MM.1S (cell line): ENCODE measurements at regions not wholly inside any gene's neighbourhood (a gene's known extent, or its start where the extent isn't known, plus 50 kb on each side); places are given as distances from the start of the nearest gene placed in this dataset.

Experiments used
- EZH2 ChIP-seq: fragments of 300-600 bp; sonication (generic); optimal IDR thresholded peaks from 2 replicates; pipeline ENCODE3; 2017; ENCODE audit warnings: low read depth, mild to moderate bottlenecking, antibody characterized with exemption, low read length, mixed read lengths
- TF ChIP-seq, protein P1 (sequence below): fragments of 300-600 bp; sonication (generic); IDR thresholded peaks from 2 replicates; pipeline ENCODE4 v1.5.1; 2016; ENCODE audit warnings: antibody characterized with exemption, low read length, mixed read lengths

DNA sequence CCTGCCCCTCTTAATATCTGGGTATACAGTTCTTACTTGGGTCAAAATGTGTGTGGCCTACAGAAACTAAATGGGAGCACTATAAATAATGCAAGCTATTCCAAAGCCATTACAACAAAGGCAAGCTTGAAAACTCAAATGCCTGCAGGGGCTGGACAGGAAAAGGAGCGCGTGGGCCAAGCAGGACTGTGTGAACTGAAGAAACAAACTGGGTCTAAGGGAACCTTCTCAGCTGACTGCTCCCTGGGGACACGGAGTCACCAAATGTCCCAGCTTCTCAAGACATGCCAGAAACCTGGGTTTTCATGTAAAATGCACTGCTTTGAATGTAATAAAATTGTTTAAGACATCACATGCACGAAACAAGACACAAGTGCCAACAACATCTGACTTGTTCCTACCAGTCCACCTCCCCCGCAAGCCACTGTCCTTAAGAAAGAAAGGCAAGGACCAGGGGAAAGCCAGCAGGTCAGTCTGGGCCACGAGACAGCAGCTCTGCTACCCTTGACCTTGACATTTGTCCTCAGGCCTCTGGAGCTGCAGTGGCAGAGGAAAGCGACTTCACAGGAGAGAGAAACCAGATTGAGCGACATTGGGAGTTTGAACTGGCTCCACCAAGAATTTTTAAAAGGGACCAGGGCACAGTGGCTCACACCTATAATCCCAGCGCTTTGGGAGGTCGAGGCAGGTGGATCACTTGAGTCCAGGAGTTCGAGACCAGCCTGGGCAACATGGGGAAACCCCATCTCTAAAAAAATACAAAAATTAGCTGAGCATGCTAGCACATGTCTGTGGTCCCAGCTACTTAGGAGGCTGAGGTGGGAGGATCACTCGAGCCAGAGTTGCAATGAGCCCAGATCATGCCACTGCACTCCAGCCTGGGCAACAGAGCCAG, 89.7 kb upstream of the SH3BP4 start:
- TF ChIP-seq, protein P1, sequence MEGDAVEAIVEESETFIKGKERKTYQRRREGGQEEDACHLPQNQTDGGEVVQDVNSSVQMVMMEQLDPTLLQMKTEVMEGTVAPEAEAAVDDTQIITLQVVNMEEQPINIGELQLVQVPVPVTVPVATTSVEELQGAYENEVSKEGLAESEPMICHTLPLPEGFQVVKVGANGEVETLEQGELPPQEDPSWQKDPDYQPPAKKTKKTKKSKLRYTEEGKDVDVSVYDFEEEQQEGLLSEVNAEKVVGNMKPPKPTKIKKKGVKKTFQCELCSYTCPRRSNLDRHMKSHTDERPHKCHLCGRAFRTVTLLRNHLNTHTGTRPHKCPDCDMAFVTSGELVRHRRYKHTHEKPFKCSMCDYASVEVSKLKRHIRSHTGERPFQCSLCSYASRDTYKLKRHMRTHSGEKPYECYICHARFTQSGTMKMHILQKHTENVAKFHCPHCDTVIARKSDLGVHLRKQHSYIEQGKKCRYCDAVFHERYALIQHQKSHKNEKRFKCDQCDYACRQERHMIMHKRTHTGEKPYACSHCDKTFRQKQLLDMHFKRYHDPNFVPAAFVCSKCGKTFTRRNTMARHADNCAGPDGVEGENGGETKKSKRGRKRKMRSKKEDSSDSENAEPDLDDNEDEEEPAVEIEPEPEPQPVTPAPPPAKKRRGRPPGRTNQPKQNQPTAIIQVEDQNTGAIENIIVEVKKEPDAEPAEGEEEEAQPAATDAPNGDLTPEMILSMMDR, result no peak
- no peak for TF ChIP-seq EZH2
